OCI-LY7 (cell line): ENCODE measurements at regions not wholly inside any gene's neighbourhood (a gene's known extent, or its start where the extent isn't known, plus 50 kb on each side); places are given as distances from the start of the nearest gene placed in this dataset.

Experiments
- BruUV-seq: library from RNA; stranded (reverse); fragments of 400-500 nt; replicated peaks from 2 replicates; lab custom pipeline; 2021; lab: Mats Ljungman, UMichigan
- CTCF ChIA-PET: fragments of 300-600 bp; sonication (Branson Sonifier 250); formaldehyde crosslinking; loops from one replicate; lab custom pipeline; 2022; ENCODE audit warnings: antibody characterized with exemption; ENCODE audit not compliant: unreplicated experiment; lab: Charles Lee
- POLR2A ChIA-PET: fragments of 300-600 bp; sonication (Branson Sonifier 250); formaldehyde crosslinking; loops from one replicate; lab custom pipeline; 2022; ENCODE audit warnings: antibody characterized with exemption; lab: Charles Lee
- DNase-seq: peaks from one replicate; pipeline ENCODE4 v3.0.0-alpha.2; 2015; ENCODE audit warnings: low spot score
- H2AFZ ChIP-seq: fragments of 200-600 bp; sonication (generic), shearing (Covaris generic); 2 replicates; pipeline ENCODE4 v1.6.1; 2014; ENCODE audit warnings: mild to moderate bottlenecking, antibody characterized with exemption, low read length, moderate library complexity
- H3K27ac ChIP-seq: fragments of 200-600 bp; sonication (generic); 2 replicates; pipeline ENCODE4 v1.5.1; 2014; ENCODE audit warnings: mixed run types, low read depth, mild to moderate bottlenecking, moderate library complexity, low read length, inconsistent platforms; ENCODE audit not compliant: poor library complexity, severe bottlenecking
- H3K36me3 ChIP-seq: fragments of 200-600 bp; sonication (generic); 2 replicates; pipeline ENCODE4 v1.6.1; 2014; ENCODE audit warnings: mild to moderate bottlenecking, antibody characterized with exemption, low read length, moderate library complexity, mixed read lengths; ENCODE audit not compliant: insufficient read depth
- H3K4me1 ChIP-seq: fragments of 200-600 bp; sonication (generic); 2 replicates; pipeline ENCODE4 v1.5.1; 2014; ENCODE audit warnings: mild to moderate bottlenecking, low read length; ENCODE audit not compliant: insufficient read depth, poor library complexity, severe bottlenecking
- H3K4me2 ChIP-seq: fragments of 200-600 bp; sonication (generic); 2 replicates; pipeline ENCODE4 v1.6.1; 2014; ENCODE audit warnings: mild to moderate bottlenecking, low read length
- H3K4me3 ChIP-seq: fragments of 200-600 bp; sonication (generic); 2 replicates; pipeline ENCODE4 v1.5.1; 2014; ENCODE audit warnings: mild to moderate bottlenecking, low read depth, low read length; ENCODE audit not compliant: poor library complexity, severe bottlenecking
- H3K79me2 ChIP-seq: fragments of 200-600 bp; sonication (generic); 2 replicates; pipeline ENCODE4 v1.6.1; 2016; ENCODE audit warnings: low read depth, mild to moderate bottlenecking, low read length, moderate library complexity, mixed read lengths; ENCODE audit not compliant: insufficient read depth
- H3K9me2 ChIP-seq: fragments of 200-600 bp; sonication (generic); 2 replicates; pipeline ENCODE4 v1.6.1; 2016; ENCODE audit warnings: mild to moderate bottlenecking, low read length, mixed read lengths; ENCODE audit not compliant: insufficient read depth
- H3K9me3 ChIP-seq: fragments of 200-600 bp; sonication (generic); 2 replicates; pipeline ENCODE4 v1.6.1; 2014; ENCODE audit warnings: mild to moderate bottlenecking, mixed run types, low read length, mixed read lengths
- H4K20me1 ChIP-seq: fragments of 200-600 bp; sonication (generic); 2 replicates; pipeline ENCODE4 v1.6.1; 2014; ENCODE audit warnings: mild to moderate bottlenecking, antibody characterized with exemption, low read length, moderate library complexity, mixed read lengths; ENCODE audit not compliant: insufficient read depth
- CTCF ChIP-seq: fragments of 200-600 bp; sonication (generic); conservative IDR thresholded peaks from 2 replicates; pipeline ENCODE4 v1.5.1; 2014; ENCODE audit warnings: mild to moderate bottlenecking, antibody characterized with exemption, low read length, moderate library complexity, mixed read lengths
- EZH2phosphoT487 ChIP-seq: fragments of 200-600 bp; sonication (generic); IDR thresholded peaks from 2 replicates; pipeline ENCODE4 v1.6.1; 2018; ENCODE audit warnings: low read depth, borderline replicate concordance, mild to moderate bottlenecking, mixed run types, antibody characterized with exemption, low read length, moderate library complexity, mixed read lengths
- intact Hi-C: fragments of 100-400 bp; cut with micrococcal nuclease; formaldehyde crosslinking; loops from one replicate; pipeline ENCODE4 v1.10.0; 2022; ENCODE audit not compliant: unreplicated experiment

GRCh38 chr20:19081937-19082336, 130.5 kb upstream of the SLC24A3 start:
- H3K36me3 ChIP-seq, result no peaks in the 10 kb centered on the region
- H4K20me1 ChIP-seq, result no peaks in the 10 kb centered on the region
- H3K4me2 ChIP-seq, result no peak overlapping the region
- H3K9me3 ChIP-seq, result no peaks in the 10 kb centered on the region
- no peak overlapping the region for H2AFZ ChIP-seq
- CTCF ChIA-PET, result no interaction called here
- no peak for DNase-seq
- BruUV-seq, result no TSS peak
- H3K27ac ChIP-seq, result no peak overlapping the region
- intact Hi-C loops, result no loop called here
- no peaks in the 10 kb centered on the region for H3K4me1 ChIP-seq
- H3K9me2 ChIP-seq, result no peaks in the 10 kb centered on the region
- no peak for TF ChIP-seq EZH2phosphoT487
- no peaks in the 10 kb centered on the region for H3K79me2 ChIP-seq
- POLR2A ChIA-PET, result no interaction called here
- H3K4me3 ChIP-seq, result no peak overlapping the region

GRCh38 chr20:19083136-19083621, 129.3 kb upstream of the SLC24A3 start:
- CTCF ChIA-PET, result no interaction called here
- TF ChIP-seq EZH2phosphoT487 (no peak), CTCF (no peak)
- H3K4me1 ChIP-seq, result no peaks in the 10 kb centered on the region
- no peak for DNase-seq
- H4K20me1 ChIP-seq, result no peaks in the 10 kb centered on the region
- POLR2A ChIA-PET, result interaction anchor here (0.9 kb wide), 1 partner anchor 10 kb away, joined by 3 read pairs; no protein-coding TSS in a partner anchor
- H3K9me3 ChIP-seq, result no peaks in the 10 kb centered on the region
- no peak overlapping the region for H2AFZ ChIP-seq
- no peak overlapping the region for H3K4me3 ChIP-seq
- H3K4me2 ChIP-seq, result no peak overlapping the region
- no peaks in the 10 kb centered on the region for H3K79me2 ChIP-seq
- H3K9me2 ChIP-seq, result no peaks in the 10 kb centered on the region
- intact Hi-C loops, result no loop called here
- no peaks in the 10 kb centered on the region for H3K36me3 ChIP-seq
- H3K27ac ChIP-seq, result no peak overlapping the region
- no TSS peak for BruUV-seq

GRCh38 chr20:19090332-19090731, 122.1 kb upstream of the SLC24A3 start:
- Histone ChIP-seq H3K4me3 (no peak overlapping the region), H3K4me1 (no peaks in the 10 kb centered on the region), H3K4me2 (no peak overlapping the region), H3K9me3 (no peaks in the 10 kb centered on the region), H3K9me2 (no peaks in the 10 kb centered on the region), H3K79me2 (no peaks in the 10 kb centered on the region), H3K27ac (no peak overlapping the region), H3K36me3 (no peaks in the 10 kb centered on the region), H2AFZ (no peak overlapping the region), H4K20me1 (no peaks in the 10 kb centered on the region)
- BruUV-seq, result no TSS peak
- ChIA-PET CTCF (interaction anchor here (0.6 kb wide), 1 partner anchor 471 kb away, joined by 3 read pairs; no protein-coding TSS in a partner anchor), POLR2A (no interaction called here)
- TF ChIP-seq EZH2phosphoT487 (no peak), CTCF (no peak)
- no peak for DNase-seq
- intact Hi-C loops, result no loop called here
